ENCODE measurements at regions not wholly inside any gene's neighbourhood (a gene's known extent, or its start where the extent isn't known, plus 50 kb on each side); places are given as distances from the start of the nearest gene placed in this dataset.

- no peak for TF ChIP-seq CTCF (IDR thresholded peaks at IDR 0.05)
- no peak for TF ChIP-seq POLR2A (IDR thresholded peaks at IDR 0.05)
Observed at GRCh38 chr5:28132151-28132550, 1093.8 kb upstream of the CDH9 start.

Measured in body of pancreas (tissue), 4 donors.